ENCODE measurements at regions not wholly inside any gene's neighbourhood (a gene's known extent, or its start where the extent isn't known, plus 50 kb on each side); places are given as distances from the start of the nearest gene placed in this dataset.
"Not testable (repeated sequence)": the region's sequence is repeated elsewhere in the genome, so short reads cannot be mapped to it uniquely, and the experiment has no call there.

DNA sequence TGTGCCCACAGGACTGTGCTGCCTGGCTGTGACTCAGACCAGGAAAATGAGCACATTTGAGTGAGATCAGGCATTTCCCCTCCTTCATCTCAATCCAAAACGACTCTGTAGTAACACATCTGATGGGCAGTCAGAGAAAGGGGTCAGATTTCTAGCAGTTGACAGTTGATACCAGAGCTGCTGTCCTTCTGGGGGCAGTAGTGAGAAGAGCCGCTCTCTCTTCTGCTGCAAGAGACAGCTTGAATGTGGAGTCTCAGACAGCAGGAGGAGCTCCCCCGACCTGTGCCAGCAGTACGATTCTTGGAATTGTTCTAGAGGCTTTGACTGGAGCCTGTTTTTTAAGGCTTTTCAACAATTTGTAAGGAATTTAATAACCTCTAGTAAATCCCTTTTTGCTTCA, 1413.7 kb downstream of the RPIA start:
- TF ChIP-seq, protein P1, sequence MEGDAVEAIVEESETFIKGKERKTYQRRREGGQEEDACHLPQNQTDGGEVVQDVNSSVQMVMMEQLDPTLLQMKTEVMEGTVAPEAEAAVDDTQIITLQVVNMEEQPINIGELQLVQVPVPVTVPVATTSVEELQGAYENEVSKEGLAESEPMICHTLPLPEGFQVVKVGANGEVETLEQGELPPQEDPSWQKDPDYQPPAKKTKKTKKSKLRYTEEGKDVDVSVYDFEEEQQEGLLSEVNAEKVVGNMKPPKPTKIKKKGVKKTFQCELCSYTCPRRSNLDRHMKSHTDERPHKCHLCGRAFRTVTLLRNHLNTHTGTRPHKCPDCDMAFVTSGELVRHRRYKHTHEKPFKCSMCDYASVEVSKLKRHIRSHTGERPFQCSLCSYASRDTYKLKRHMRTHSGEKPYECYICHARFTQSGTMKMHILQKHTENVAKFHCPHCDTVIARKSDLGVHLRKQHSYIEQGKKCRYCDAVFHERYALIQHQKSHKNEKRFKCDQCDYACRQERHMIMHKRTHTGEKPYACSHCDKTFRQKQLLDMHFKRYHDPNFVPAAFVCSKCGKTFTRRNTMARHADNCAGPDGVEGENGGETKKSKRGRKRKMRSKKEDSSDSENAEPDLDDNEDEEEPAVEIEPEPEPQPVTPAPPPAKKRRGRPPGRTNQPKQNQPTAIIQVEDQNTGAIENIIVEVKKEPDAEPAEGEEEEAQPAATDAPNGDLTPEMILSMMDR (conservative IDR thresholded peaks at IDR 0.05; ENCODE audit: low read length) = peak; percentile 49
- not testable (repeated sequence) for TF ChIP-seq EZH2phosphoT487 (IDR thresholded peaks at IDR 0.05; ENCODE audit: borderline replicate concordance, low read depth, low read length)
